VCaP (cell line): ENCODE measurements at regions not wholly inside any gene's neighbourhood (a gene's known extent, or its start where the extent isn't known, plus 50 kb on each side); places are given as distances from the start of the nearest gene placed in this dataset.

Source experiments
- H3K27ac ChIP-seq: fragments of 450-650 bp; 2 replicates; pipeline ENCODE4 v1.5.1; 2017
- CTCF ChIP-seq: fragments of 450-650 bp; conservative IDR thresholded peaks from 2 replicates; pipeline ENCODE4 v1.5.1; 2017; ENCODE audit warnings: mild to moderate bottlenecking, moderate library complexity

GRCh38 chr9:130785053-130785452, 50.0 kb upstream of the ABL1 start:
- TF ChIP-seq CTCF: no peak
- no peak overlapping the region for H3K27ac ChIP-seq
